Activated T-helper 2 cell treated with anti-CD3 and anti-CD28 coated beads, Interferon-gamma antibody, Interleukin-2, Interleukin-4, amounts not matched to agents 10 μg/mL and 5 μg/mL and 100 μg/mL, durations not matched to agents 14 hours and 24 hours and 36 hours (primary cell): ENCODE measurements at regions not wholly inside any gene's neighbourhood (a gene's known extent, or its start where the extent isn't known, plus 50 kb on each side); places are given as distances from the start of the nearest gene placed in this dataset.
"Not testable (repeated sequence)": the region's sequence is repeated elsewhere in the genome, so short reads cannot be mapped to it uniquely, and the experiment has no call there.

Experiments
- DNase-seq: peaks from one replicate; pipeline ENCODE4 v3.0.0; 2021; ENCODE audit warnings: low spot score
- H3K27ac Mint-ChIP-seq: one replicate; pipeline ENCODE4 v1.8.0; 2021; ENCODE audit warnings: mixed read lengths
- H3K27me3 Mint-ChIP-seq: one replicate; pipeline ENCODE4 v1.8.0; 2021; ENCODE audit warnings: low read depth, mixed read lengths
- H3K36me3 Mint-ChIP-seq: one replicate; pipeline ENCODE4 v1.8.0; 2021; ENCODE audit warnings: low read depth, mixed read lengths
- H3K4me1 Mint-ChIP-seq: one replicate; pipeline ENCODE4 v1.8.0; 2021; ENCODE audit warnings: low read depth, mixed read lengths
- H3K4me3 Mint-ChIP-seq: one replicate; pipeline ENCODE4 v1.8.0; 2021; ENCODE audit warnings: low read depth, mild to moderate bottlenecking, moderate library complexity, mixed read lengths
- H3K9me3 Mint-ChIP-seq: one replicate; pipeline ENCODE4 v1.8.0; 2021; ENCODE audit warnings: mixed read lengths
- intact Hi-C: fragments of 100-400 bp; cut with micrococcal nuclease; formaldehyde crosslinking; loops from one replicate; pipeline ENCODE4 v1.15.1; 2023

GRCh38 chr10:44102726-44103255 lies 282.1 kb downstream of the CXCL12 start:
- H3K4me3 Mint-ChIP-seq, result no peak overlapping the region

GRCh38 chr10:44101082-44101481 lies 283.8 kb downstream of the CXCL12 start:
- Mint-ChIP-seq H3K27ac (no peak overlapping the region), H3K4me1 (no peaks in the 10 kb centered on the region), H3K9me3 (no peaks in the 10 kb centered on the region), H3K27me3 (no peaks in the 10 kb centered on the region), H3K36me3 (no peaks in the 10 kb centered on the region), H3K4me3 (no peak overlapping the region)
- intact Hi-C loops, result no loop called here
- no peak for DNase-seq

More at GRCh38 chr10:44102726-44103255, 282.1 kb downstream of the CXCL12 start:
- H3K36me3 Mint-ChIP-seq, result no peaks in the 10 kb centered on the region
- no peaks in the 10 kb centered on the region for H3K27me3 Mint-ChIP-seq
- no peaks in the 10 kb centered on the region for H3K4me1 Mint-ChIP-seq
- intact Hi-C loops, result no loop called here
- no peak for DNase-seq
- no peak overlapping the region for H3K27ac Mint-ChIP-seq
- no peaks in the 10 kb centered on the region for H3K9me3 Mint-ChIP-seq

GRCh38 chr10:44099511-44099910 lies 285.4 kb downstream of the CXCL12 start:
- Mint-ChIP-seq H3K9me3 (no peaks in the 10 kb centered on the region), H3K27ac (no peak overlapping the region), H3K36me3 (no peaks in the 10 kb centered on the region), H3K4me3 (no peak overlapping the region), H3K27me3 (no peaks in the 10 kb centered on the region), H3K4me1 (no peaks in the 10 kb centered on the region)
- intact Hi-C loops, result no loop called here
- DNase-seq, result no peak

GRCh38 chr10:44096217-44096616 lies 288.7 kb downstream of the CXCL12 start:
- H3K4me1 Mint-ChIP-seq, DNase-seq, intact Hi-C loops, H3K36me3 Mint-ChIP-seq, H3K4me3 Mint-ChIP-seq, H3K9me3 Mint-ChIP-seq, H3K27ac Mint-ChIP-seq, H3K27me3 Mint-ChIP-seq: not testable (repeated sequence)

GRCh38 chr10:44089671-44090070 lies 295.2 kb downstream of the CXCL12 start:
- H3K4me1 Mint-ChIP-seq, result no peaks in the 10 kb centered on the region
- H3K9me3 Mint-ChIP-seq, result peaks cover 3% of the 10 kb centered on the region

GRCh38 chr10:44087403-44087802 lies 297.5 kb downstream of the CXCL12 start:
- no peaks in the 10 kb centered on the region for H3K4me1 Mint-ChIP-seq
- DNase-seq, result no peak
- intact Hi-C loops, result no loop called here
- H3K4me3 Mint-ChIP-seq, result no peak overlapping the region
- H3K9me3 Mint-ChIP-seq, result peaks cover 3% of the 10 kb centered on the region
- H3K27ac Mint-ChIP-seq, result no peak overlapping the region
- H3K27me3 Mint-ChIP-seq, result no peaks in the 10 kb centered on the region
- H3K36me3 Mint-ChIP-seq, result no peaks in the 10 kb centered on the region

More at GRCh38 chr10:44089671-44090070, 295.2 kb downstream of the CXCL12 start:
- Mint-ChIP-seq H3K36me3 (no peaks in the 10 kb centered on the region), H3K27ac (no peak overlapping the region), H3K27me3 (no peaks in the 10 kb centered on the region), H3K4me3 (no peak overlapping the region)
- DNase-seq, result no peak
- intact Hi-C loops, result no loop called here

- DNase-seq, result no peak
- intact Hi-C loops, result no loop called here
- Mint-ChIP-seq H3K4me3 (no peak overlapping the region), H3K36me3 (no peaks in the 10 kb centered on the region), H3K4me1 (no peaks in the 10 kb centered on the region), H3K27ac (no peak overlapping the region), H3K9me3 (no peaks in the 10 kb centered on the region), H3K27me3 (no peaks in the 10 kb centered on the region)
These were observed 301.0 kb downstream of the CXCL12 start for GRCh38 chr10:44083719-44084400.

- Mint-ChIP-seq H3K27me3 (no peaks in the 10 kb centered on the region), H3K4me1 (no peaks in the 10 kb centered on the region), H3K27ac (no peak overlapping the region), H3K36me3 (no peaks in the 10 kb centered on the region), H3K4me3 (no peak overlapping the region), H3K9me3 (no peaks in the 10 kb centered on the region)
- no peak for DNase-seq
- intact Hi-C loops, result no loop called here
These were observed 313.4 kb downstream of the CXCL12 start for GRCh38 chr10:44071479-44071878.

GRCh38 chr10:44070282-44070681 lies 314.6 kb downstream of the CXCL12 start:
- intact Hi-C loops, result no loop called here
- Mint-ChIP-seq H3K9me3 (no peaks in the 10 kb centered on the region), H3K4me3 (no peak overlapping the region), H3K4me1 (no peaks in the 10 kb centered on the region), H3K36me3 (no peaks in the 10 kb centered on the region), H3K27me3 (no peaks in the 10 kb centered on the region), H3K27ac (no peak overlapping the region)
- no peak for DNase-seq

- intact Hi-C loops, result no loop called here
These were observed 315.3 kb downstream of the CXCL12 start for GRCh38 chr10:44069573-44069972.

GRCh38 chr10:44068716-44069482 lies 316.0 kb downstream of the CXCL12 start:
- no peaks in the 10 kb centered on the region for H3K36me3 Mint-ChIP-seq

More at GRCh38 chr10:44069573-44069972, 315.3 kb downstream of the CXCL12 start:
- DNase-seq, result no peak
- H3K4me1 Mint-ChIP-seq, result no peaks in the 10 kb centered on the region
- H3K27ac Mint-ChIP-seq, result no peak overlapping the region
- no peaks in the 10 kb centered on the region for H3K27me3 Mint-ChIP-seq
- H3K9me3 Mint-ChIP-seq, result no peaks in the 10 kb centered on the region
- no peaks in the 10 kb centered on the region for H3K36me3 Mint-ChIP-seq
- no peak overlapping the region for H3K4me3 Mint-ChIP-seq

GRCh38 chr10:44067432-44067831 lies 317.5 kb downstream of the CXCL12 start:
- Mint-ChIP-seq H3K9me3 (no peaks in the 10 kb centered on the region), H3K4me3 (no peak overlapping the region), H3K36me3 (no peaks in the 10 kb centered on the region), H3K4me1 (no peaks in the 10 kb centered on the region), H3K27me3 (no peaks in the 10 kb centered on the region), H3K27ac (no peak overlapping the region)
- no peak for DNase-seq
- intact Hi-C loops, result no loop called here

More at GRCh38 chr10:44068716-44069482, 316.0 kb downstream of the CXCL12 start:
- Mint-ChIP-seq H3K9me3 (no peaks in the 10 kb centered on the region), H3K27ac (no peak overlapping the region), H3K27me3 (no peaks in the 10 kb centered on the region), H3K4me3 (no peak overlapping the region), H3K4me1 (no peaks in the 10 kb centered on the region)
- intact Hi-C loops, result no loop called here
- no peak for DNase-seq
